Sigmoid colon (tissue), 4 donors: ENCODE measurements at regions not wholly inside any gene's neighbourhood (a gene's known extent, or its start where the extent isn't known, plus 50 kb on each side); places are given as distances from the start of the nearest gene placed in this dataset.
A peak's percentile ranks its signal among the peaks of the same experiment; 100 is the strongest.

Source experiments
- CTCF ChIP-seq, 4 experiments: fragments of 450-650 bp in 3 of 4; fragments of 200-600 bp in 1 of 4; IDR thresholded peaks; one replicate each; pipeline ENCODE4 v1.5.1; 2016 to 2019; ENCODE audit warnings: antibody characterized with exemption in 4 of 4, mild to moderate bottlenecking in 3 of 4, moderate library complexity in 2 of 4
- EP300 ChIP-seq, 4 donors: sonication (generic); formaldehyde crosslinking; IDR thresholded peaks; one replicate each; pipeline ENCODE4 v1.6.1; 2017; ENCODE audit warnings: antibody characterized with exemption in 4 of 4
- POLR2A ChIP-seq, 2 donors: fragments of 450-650 bp; IDR thresholded peaks; one replicate each; pipeline ENCODE4 v1.6.1; 2016; ENCODE audit warnings: antibody characterized with exemption in 2 of 2, mild to moderate bottlenecking in 2 of 2, moderate library complexity in 2 of 2
- POLR2AphosphoS5 ChIP-seq, 4 donors: sonication (generic); formaldehyde crosslinking; IDR thresholded peaks; one replicate each; pipeline ENCODE4 v1.6.1; 2017; ENCODE audit warnings: antibody characterized with exemption in 4 of 4

GRCh38 chr12:11555743-11556625 is 93.5 kb upstream of the ETV6 start:
- no peak for TF ChIP-seq CTCF (IDR thresholded peaks at IDR 0.05)
- peak in 1 of 2 donors; percentile 37 for TF ChIP-seq POLR2A (IDR thresholded peaks at IDR 0.05)
- TF ChIP-seq POLR2AphosphoS5 (IDR thresholded peaks at IDR 0.05) = peak; percentile 80 to 94 (median 89)
- peak; percentile 70 to 94 (median 82) for TF ChIP-seq EP300 (IDR thresholded peaks at IDR 0.05)
